NCI-H187 treated with DMSO at 0.1 percent for 48 hours (cell line): ENCODE measurements at regions not wholly inside any gene's neighbourhood (a gene's known extent, or its start where the extent isn't known, plus 50 kb on each side); places are given as distances from the start of the nearest gene placed in this dataset.

Source experiments
- DNase-seq: peaks from one replicate; lab custom pipeline; 2025; lab: John Stamatoyannopoulos, UW

DNA sequence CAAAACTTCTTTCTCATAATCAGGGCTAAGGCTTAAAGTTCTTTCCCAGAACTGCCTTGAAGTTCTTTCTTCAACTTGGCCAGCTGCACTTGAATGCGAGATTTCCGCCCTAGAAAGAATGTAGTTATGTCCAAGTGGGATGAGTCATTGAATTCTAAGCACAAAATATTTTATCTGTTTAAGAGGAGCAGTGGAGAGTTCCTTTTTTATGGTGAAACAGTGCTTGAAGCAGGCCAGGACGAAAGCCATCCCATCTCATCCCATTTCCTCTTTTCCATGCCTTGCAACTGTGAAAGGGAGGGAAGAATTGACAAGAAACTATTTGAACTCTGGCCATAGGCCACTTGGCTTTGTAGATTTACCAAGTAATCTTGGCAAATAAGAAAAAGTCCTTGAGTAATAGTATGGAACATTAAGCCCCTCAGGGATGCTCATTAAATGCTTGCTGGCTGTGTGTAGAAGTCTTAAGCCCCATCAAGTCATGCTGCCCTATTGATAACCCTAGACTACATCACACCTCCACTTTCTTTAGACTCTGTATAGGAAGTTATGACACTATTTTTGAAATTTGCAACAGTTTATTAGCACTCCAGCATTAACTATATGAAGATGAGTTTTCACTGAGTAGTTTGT is 174.5 kb downstream of the KCTD12 start:
- no peak for DNase-seq

DNA sequence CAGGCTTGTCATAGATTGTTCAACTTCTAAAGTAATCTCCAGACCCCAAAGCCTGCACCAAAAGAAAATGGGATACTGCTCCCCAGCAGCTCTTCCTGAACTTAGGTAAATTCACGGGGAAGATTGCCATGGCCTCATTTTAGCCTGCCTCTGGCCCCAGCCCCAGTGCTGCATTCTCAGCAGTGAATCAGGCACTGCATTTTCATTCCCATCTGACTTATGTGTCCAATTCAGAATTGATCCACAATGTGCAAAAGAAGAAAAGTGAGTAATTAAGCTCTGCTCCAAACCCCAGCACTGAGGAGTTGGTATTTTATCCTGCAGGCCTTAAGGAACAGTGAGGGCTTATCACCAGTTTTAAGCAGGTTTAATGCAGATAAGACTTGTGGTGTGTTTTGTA is 176.4 kb downstream of the KCTD12 start:
- DNase-seq = no peak

DNA sequence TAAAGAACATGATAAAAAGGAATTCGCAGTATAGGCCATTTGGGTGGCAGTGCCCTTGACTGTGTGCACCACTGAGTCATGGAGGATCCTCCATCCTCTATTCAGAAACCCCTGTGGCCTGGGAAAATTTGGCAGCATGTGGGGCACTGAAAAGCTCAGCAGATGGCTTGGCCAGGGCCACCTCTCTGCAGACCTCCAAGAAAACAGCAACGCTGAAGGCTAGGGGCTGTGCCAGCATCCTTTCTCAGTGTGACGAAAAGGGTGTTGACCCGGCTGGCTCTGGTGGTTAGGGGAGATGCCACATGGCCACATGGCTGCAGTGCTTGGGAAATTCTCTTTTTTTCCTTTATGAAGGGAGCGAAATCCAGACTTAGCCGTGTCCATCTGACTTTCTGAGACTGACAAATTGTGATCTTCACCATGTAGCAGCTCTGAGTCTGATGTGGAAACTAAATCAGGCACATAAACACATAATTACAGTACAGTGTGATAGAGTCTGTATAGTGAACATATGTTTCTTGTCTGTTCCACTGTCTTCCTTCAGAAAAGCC is 178.0 kb downstream of the KCTD12 start:
- no peak for DNase-seq

DNA sequence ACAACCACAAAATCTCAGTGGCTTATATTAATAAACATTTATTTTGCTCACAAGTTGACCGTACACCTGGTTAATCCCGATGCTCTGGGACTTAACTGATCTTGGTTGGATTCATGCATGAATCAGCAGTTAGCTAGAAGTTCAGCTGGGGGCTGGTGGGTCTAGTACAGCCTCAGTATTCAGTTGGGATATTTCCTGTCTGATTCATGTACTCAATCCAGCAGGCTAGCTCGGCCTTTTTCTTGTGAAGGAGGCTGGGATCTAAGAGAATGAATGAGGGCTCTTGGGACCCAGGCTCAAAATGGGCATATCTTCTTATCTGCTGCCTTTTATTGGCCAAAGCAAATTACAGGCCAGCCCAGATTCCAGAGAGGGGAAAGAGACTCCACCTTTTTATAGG is 178.8 kb downstream of the KCTD12 start:
- no peak for DNase-seq

DNA sequence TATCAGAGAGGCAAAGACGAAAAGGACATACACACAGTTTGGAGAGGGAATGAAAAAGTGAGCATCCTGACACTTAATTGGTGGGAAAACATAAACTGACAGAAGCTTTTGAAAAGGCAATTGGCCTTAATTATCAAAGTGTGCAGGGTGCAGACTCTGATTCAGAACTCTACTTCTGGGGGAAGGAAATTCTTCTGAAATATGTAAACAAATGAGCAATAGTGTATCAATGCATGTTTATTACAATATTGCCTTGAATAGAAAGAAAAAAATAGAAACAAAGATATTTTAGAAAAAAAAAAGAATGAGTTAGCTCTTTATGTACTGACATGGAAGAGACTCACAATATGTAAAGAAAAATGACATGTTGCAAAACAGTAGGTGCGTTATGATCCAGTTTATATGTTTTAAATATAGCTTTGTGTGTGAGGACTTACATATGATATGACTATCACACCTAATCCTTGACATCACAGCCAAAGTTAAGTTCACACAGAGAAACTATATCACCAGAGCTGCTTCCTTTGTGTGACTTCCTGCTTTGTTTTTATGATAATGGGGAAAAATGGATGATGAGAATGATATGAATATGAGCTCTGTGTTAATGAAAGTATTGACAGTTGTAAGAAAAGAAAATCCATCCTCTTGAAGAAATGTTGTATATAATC is 182.4 kb downstream of the KCTD12 start:
- DNase-seq = no peak

DNA sequence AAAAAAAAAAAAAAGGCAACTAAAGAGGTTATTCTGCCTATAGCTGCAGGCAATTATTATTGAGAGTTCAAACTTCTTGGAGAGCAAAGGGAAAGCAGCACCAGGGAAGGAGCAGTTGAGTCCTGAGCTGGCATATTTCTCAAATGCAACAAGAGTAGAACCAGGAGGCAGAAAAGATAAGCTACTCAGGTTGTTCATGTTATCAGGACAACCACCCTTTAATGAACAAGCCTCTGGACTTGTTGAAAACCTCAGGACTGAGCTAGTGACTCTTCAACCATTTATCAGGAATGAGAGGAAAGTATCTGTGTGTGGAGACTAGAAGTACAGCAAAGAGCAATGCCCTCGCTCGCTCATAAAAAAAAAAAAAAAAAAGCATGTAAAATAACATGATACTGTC is 183.0 kb downstream of the KCTD12 start:
- no peak for DNase-seq

DNA sequence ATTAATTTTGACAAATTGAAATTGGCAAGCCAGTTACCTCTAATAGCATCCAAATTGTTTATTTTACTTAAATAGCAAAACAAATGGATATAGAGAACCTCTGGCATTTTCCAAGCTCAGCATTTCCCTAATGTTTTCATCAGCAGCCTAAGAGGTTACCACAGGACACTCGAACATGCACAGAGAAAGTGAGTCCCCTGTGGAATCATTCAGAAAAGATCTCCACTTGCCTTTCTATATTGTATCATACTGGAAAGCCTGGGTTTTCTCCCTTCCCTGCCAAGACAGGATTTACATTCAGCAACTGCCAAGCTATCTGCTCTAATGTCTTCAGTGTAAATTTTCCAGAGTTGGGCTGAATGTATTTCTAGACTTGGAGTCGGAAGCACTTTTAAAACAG is 188.9 kb downstream of the KCTD12 start:
- no peak for DNase-seq

DNA sequence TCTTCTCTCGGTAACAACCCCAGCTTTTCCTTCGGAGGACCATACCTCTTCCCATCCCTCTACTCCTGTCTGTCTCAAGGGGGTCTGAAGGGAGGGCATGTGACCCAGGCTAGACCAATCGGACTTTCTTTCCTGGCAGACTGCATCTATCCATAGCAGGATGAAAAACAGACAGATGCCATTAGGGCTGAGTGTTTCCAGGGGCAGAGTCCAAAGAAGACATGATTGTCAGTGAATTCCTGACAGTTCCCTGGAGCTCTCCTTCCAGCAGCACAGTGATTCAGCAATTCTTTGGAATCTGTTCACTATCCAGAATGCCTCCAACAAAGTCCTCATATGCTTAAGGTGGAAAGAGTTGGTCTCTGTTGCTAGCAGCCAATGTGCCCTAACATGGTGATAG is 189.8 kb downstream of the KCTD12 start:
- DNase-seq = no peak

DNA sequence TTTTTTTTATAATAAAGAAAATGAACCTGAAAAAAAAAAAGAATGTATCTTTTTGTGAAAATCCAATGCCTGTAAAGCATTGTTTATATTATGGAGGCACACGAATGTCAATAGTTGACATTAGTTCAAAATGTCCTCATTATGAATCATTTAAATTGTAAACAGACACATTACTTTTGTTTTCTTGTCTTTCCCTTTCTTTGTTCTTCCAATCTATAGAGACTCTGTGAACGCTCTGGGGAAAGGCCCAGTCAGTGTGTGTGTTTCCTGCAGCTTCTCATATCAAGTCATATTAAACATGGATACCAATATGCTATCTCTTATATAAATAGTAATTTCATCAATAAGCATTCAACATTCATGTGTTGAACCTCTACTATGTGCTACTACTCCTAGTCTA is 193.1 kb downstream of the KCTD12 start:
- no peak for DNase-seq

DNA sequence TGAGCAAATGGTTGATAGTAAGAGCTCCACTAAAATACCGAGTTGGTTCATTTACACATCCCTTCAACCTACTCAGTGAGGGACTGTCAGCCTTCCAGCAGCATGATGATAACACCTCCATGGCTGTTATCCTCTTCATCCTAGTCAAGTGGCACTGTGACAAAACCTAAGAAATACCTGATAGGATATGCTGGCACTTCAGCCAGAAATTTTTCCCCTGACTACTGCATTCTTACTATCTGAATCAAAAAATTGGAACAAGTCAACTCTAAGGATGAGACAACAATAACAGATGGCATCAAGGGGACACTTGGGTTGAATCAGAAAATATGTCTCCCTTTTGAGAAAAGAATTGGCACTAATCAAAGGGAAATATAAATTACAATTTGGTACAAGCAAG is 193.9 kb downstream of the KCTD12 start:
- DNase-seq = no peak

DNA sequence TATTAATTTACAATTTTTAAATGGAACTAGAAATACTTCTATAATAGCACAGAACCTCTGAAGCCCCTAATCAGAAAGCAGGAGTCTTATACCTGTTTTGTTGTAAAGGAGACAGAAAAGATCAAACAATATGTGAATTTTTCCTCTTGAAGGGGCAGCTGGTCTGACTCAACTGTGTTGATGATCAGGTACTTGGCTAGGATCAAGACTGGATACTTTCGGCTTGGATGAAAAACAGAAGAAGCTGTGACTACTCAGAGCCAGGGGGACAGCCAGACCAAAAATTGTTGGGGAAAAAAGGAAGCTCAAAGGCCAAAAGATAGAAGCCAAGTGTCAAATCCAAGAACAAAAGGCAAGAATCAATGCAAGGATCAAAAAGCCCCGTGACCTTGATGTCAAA is 195.6 kb downstream of the KCTD12 start:
- no peak for DNase-seq

DNA sequence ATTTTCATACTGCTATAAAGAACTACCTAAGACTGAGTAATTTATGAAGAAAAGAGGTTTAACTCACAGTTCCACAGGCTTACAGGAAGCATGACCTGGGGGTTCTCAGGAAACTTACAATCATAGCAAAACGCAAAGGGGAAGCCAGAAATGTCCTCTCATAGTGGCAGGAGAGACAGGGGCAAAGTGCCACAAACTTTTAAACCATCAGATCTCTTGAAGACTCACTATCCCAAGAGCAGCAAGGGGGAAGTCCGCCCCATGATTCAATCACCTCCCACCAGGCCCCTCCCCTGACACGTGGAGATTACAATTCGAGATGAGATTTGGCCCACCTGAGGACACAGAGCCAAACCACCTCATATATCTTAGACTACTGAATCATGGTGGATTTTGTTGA is 198.7 kb downstream of the KCTD12 start:
- no peak for DNase-seq

DNA sequence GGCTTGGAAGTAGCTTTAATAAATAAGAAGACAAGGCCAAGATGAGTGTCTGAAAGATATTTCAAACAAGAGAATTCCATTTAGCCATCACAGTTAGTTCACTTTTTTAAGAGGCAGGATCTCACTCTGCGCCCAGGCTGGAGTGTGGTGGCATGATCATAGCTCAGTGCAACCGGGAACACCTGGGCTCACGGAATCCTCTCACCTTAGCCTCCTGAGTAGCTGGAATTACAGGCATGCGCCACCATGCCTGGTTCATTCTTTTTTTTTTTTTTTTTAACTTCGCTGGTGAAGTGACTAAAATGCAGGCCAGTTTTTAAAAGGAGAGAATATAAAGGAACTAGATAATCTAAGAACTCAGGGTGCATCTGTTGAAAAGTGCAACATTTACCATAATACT is 200.3 kb downstream of the KCTD12 start:
- DNase-seq = no peak

DNA sequence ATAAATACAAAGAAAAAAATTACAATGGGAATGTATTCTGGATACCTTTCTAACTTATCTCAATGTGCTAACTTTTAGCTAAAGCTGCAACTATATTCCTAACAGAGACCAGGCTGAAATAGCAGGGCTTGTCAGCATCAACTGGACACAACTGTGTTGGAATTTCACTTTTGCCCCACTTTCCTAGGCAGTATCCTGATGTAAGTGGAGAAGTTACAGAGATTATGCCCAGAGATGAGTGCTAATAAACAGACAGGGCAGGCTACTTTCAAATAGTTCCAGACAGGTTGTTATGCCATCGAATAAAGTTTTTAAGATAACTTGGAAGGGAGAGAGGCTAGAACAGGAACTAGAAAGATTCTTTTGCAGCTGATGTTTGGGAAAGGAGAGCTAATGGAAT is 201.9 kb downstream of the KCTD12 start:
- no peak for DNase-seq

DNA sequence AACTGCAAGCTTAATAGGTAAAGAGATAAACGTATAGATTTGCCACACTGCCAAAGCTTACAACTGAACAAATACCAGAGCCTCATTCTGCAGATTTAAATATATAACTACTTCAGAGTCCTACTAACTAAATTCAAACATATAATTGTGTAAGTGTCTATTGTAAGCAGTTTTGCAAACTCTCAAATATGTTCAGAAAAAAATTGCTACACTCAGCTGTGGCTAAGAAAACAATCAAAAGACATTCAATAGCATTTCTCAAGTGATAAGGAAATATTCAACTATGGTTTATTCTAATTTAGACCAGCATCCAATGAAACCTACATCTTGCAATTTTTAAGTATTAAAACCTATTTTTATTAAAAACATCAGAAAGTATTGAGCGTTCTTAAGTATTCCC is 202.4 kb downstream of the KCTD12 start:
- DNase-seq = no peak

DNA sequence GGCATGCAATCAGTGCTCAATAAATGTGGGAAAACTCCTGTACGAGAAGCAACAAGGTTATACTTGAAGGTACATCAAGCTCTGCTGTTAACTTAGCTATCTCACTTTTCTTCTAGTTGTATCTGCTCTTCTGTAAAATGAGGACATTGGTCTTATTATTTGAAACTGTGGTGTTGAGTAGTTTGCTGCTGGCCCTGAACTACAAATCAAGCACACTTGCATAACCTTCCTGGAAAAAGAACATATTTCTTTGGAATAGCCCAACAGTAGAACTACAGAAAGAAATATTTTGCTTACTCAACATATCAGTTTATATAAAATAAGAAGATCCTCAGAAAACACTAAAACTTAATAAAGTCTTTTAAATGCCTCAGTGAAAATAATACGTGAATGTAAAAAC is 203.0 kb downstream of the KCTD12 start:
- no peak for DNase-seq

DNA sequence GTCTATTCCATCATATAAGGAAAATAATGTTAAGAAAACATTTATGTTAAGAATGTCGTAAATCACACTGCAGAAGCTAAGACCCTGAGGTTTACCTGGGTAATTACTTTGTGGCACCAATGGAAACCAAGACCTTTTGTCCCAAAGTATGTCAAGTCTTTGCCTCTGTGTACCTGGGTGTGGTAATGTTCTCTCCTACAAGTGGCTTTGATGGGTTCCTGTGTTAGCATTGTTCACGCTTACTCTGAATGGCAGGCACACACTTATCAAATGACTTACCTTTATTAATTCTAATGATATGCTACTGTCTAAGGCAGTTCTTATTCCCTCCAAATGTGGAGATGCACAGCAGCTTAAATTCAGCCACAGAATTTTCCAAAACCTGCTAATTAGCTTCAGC is 206.1 kb downstream of the KCTD12 start:
- DNase-seq = no peak

DNA sequence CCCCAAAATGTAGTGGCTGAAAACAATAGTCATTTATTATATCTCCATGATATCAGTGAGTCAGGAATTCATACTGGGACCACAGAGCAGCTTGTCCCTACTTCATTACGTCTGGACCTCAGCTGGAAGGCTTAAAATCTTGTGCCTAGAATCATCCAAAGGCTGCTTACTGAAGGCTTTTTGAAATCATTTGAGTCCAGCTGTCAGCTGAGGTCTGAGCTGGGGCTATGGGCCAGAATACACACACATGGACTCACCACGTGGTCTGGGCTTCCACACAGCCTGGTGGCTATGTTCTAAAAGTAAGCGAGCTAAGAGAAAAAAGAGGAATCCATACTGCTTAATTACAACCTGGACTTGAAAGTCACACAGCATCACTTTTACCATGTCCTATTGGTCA is 209.2 kb downstream of the KCTD12 start:
- DNase-seq = no peak

DNA sequence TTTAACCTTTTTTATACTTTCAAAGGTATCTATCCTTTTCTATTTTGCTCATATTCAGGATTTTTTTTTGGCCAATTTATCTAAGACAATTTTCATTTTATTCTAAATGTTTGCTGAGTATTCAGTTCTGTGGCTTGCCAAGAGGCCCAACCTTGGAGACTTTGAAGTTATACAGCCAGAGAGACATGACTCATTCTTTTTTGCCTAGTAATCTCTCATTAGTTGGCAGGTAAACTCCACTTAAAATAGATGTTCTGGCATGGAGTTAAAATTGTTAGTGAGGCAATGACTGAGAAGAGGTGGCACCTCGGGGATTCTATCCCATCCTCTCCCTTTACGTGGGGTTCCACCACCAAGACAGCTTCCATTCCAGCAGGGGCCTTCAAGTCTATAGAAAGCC is 213.8 kb downstream of the KCTD12 start:
- DNase-seq = no peak

DNA sequence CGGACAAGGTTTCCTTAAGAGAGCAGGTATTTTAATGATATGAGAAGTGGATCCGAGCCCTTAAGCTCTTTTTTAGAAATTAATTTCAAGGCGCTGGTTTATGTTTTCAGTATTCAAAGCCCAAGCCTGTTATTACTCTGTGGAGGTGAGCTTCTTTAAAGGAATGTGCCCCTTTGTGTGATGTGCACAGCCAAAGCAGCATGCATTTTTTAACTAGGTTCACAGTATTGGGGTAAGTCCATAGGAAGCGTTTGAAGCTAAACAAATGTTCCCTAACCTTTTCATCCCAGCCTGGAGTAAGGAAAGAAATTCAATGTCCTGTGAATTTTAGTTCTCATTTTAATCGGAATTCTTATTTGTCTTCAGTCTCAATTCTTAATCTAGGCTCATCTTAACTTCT is 217.5 kb downstream of the KCTD12 start:
- no peak for DNase-seq

DNA sequence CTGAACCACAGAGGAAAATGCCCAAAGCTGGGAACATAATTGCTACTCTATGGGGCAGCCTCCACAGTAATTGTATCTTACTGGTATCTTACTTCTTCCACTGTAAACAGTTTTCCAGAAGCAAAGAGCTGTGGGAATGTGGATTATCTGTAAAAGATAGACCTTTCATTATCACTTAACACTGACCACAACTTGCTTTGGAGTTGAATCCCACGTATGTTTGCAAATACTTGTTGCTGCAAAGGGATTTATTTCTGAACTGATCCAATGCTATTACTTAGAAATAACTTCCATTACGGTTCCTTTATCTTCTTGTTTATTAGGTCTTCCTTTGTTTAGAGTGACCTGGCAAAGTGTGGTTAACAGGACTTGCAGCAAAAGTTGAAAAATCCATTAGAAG is 218.1 kb downstream of the KCTD12 start:
- DNase-seq = no peak

DNA sequence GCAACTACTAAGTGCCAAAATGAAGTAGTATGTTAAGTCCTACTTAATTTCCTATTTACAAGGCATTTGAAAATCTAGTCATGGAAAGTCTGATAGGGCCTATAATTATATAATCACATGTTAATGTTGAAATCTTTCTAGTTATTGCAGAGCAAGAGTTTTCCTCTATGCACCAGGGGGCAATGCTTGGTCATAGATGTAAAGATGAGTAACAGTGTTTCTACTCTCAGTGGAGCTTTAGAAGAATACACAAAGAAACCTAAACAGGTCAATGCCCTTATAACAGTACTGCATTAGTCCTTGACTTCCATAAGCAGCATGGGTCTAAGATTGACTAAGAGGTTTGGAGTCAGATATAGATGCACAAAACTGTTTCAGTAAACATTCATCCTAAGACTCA is 218.7 kb downstream of the KCTD12 start:
- no peak for DNase-seq

DNA sequence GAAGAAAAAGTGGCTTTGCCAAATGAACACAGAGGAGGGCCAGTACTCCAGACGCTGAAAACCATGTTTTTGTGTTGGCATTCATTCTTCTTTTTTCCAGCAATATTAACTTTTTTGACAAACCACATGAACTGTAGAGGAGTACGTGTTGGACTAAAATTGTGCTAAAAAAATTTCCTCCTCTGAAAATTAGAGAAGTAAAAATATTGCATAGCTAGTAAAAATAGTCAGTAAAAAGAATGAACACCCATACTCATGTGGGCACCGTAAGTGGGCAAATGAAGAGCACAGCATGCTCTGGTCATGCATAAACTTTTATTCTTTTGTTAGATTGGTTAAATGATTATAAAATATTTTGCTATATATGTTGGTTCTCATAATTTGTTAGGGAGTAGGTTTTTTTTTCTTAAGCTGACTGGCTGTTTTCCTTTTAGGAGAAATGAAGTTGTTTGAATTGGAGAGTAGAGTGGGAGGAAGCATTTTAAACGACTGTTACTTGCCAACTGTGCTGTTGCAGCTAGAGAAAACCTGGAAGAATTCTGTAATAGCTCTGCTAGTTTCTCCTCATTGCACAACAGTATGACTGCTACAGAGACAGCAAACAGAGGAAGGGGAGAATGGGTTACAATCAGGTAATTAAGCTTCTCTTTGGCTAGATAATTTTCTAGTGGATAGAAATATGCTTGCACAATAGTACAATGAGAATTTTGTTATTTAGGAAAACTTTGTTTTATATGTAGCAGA is 222.4 kb downstream of the KCTD12 start:
- DNase-seq = no peak
